CD4-positive, alpha-beta T cell (primary cell): ENCODE measurements at regions not wholly inside any gene's neighbourhood (a gene's known extent, or its start where the extent isn't known, plus 50 kb on each side); places are given as distances from the start of the nearest gene placed in this dataset.

ENCODE experiments used
- ATAC-seq: fragments of 200-7000 bp; cut with Tn5 transposase; one replicate; pipeline ENCODE4 v1.10.0; 2022; ENCODE audit warnings: mild to moderate bottlenecking; ENCODE audit not compliant: poor library complexity
- CTCF ChIA-PET: fragments of 350-600 bp; sonication (Branson Sonifier 250); formaldehyde crosslinking; loops from one replicate; lab custom pipeline; 2021; ENCODE audit warnings: antibody characterized with exemption, inconsistent platforms; lab: Charles Lee
- POLR2A ChIA-PET: fragments of 350-600 bp; sonication (Branson Sonifier 250); formaldehyde crosslinking; loops from one replicate; lab custom pipeline; 2021; ENCODE audit warnings: antibody characterized with exemption, inconsistent platforms; lab: Charles Lee
- DNase-seq, 14 experiments: peaks; one replicate each; pipeline ENCODE4 v3.0.0-alpha.2; 2013 to 2020; ENCODE audit warnings: mixed read lengths in 2 of 14
- H3K27ac ChIP-seq, 2 donors: one replicate each; pipeline versions ENCODE4 v1.5.1 to v1.7.0; 2013; ENCODE audit warnings: low read length in 2 of 2, low read depth in 1 of 2, mild to moderate bottlenecking in 1 of 2
- H3K27me3 ChIP-seq, 2 experiments: 1 replicate in 1 of 2; 2 replicates in 1 of 2; pipeline versions ENCODE4 v1.6.1 to v1.7.0; 2013; ENCODE audit warnings: low read length in 2 of 2, control low read depth in 1 of 2, mild to moderate bottlenecking in 1 of 2, moderate library complexity in 1 of 2; ENCODE audit not compliant: insufficient read depth in 2 of 2, control insufficient read depth in 1 of 2
- H3K36me3 ChIP-seq: one replicate; pipeline ENCODE4 v1.6.1; 2013; ENCODE audit warnings: low read length, control low read depth; ENCODE audit not compliant: insufficient read depth
- H3K4me1 ChIP-seq: one replicate; pipeline ENCODE4 v1.6.1; 2013; ENCODE audit warnings: low read length, control low read depth; ENCODE audit not compliant: insufficient read depth
- H3K4me3 ChIP-seq: one replicate; pipeline ENCODE4 v1.5.1; 2013; ENCODE audit warnings: mild to moderate bottlenecking, low read length, moderate library complexity
- H3K9me3 ChIP-seq, 2 experiments: 1 replicate in 1 of 2; 2 replicates in 1 of 2; pipeline versions ENCODE4 v1.6.1 to v1.7.0; 2013; ENCODE audit warnings: low read length in 2 of 2, mild to moderate bottlenecking in 2 of 2, control low read depth in 1 of 2, moderate library complexity in 1 of 2; ENCODE audit not compliant: control insufficient read depth in 1 of 2, insufficient read depth in 1 of 2
- H3K27ac Mint-ChIP-seq: one replicate; pipeline ENCODE4 v1.8.0; 2020; ENCODE audit warnings: mixed read lengths
- H3K27me3 Mint-ChIP-seq: one replicate; pipeline ENCODE4 v1.8.0; 2021; ENCODE audit warnings: mixed read lengths
- H3K36me3 Mint-ChIP-seq: one replicate; pipeline ENCODE4 v1.8.0; 2021; ENCODE audit warnings: low read depth, mixed read lengths
- H3K4me1 Mint-ChIP-seq: one replicate; pipeline ENCODE4 v1.8.0; 2021; ENCODE audit warnings: low read depth, mixed read lengths
- H3K4me3 Mint-ChIP-seq: one replicate; pipeline ENCODE4 v1.8.0; 2020; ENCODE audit warnings: mild to moderate bottlenecking, mixed read lengths
- H3K9me3 Mint-ChIP-seq: one replicate; pipeline ENCODE4 v1.8.0; 2020; ENCODE audit warnings: mixed read lengths
- intact Hi-C, 2 experiments: fragments of 100-400 bp; cut with DNase I in 1 of 2; cut with micrococcal nuclease in 1 of 2; formaldehyde crosslinking; loops; one replicate each; pipeline versions ENCODE4 v1.15.1 to v1.9.0; 2023 to 2025; cut with DNase I, micrococcal nuclease
- TF ChIP-seq, protein P1 (sequence below): fragments of 200-600 bp; IDR thresholded peaks from one replicate; pipeline ENCODE4 v1.8.0; 2022; ENCODE audit warnings: antibody characterized with exemption, mild to moderate bottlenecking

DNA sequence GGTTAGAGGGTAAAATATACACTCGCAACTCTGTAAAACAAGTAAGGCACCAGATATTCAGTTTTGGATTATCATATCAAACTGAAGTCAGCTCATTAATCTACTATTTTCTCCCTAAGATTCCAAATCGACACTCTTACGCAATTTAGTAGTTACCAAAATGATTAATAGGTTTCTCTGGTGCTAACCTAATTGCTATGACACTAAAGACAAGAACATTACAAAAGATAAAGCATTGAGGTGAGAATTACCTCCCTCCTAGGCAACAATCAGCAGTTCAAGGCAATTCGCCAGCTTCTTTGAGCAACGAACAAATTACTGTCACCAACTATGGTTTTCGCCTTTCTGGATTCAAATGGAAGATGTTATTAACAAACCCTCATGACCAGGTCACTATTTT lies 1305.0 kb downstream of the ROBO2 start:
- no peaks in the 10 kb centered on the region for H3K4me1 Mint-ChIP-seq

DNA sequence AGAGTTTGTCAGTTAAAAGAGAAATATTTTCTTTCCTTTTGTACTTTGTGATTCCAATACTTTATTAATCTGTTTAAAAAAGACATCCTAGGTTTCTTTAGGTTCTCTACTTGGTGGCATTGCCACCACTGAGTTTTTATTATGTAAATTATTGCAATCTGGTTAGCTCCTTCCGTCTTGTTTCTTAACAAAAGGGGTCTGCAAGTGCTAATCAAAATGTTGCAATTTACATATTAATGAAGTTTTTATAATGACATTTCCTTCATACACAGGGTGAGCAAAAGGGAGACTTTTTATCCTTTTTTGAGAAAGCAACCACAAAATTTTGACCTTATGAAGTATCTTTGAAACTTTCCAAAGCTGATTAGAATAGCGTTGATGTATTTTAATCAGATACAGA lies 1307.3 kb downstream of the ROBO2 start:
- H3K27me3 Mint-ChIP-seq: no peaks in the 10 kb centered on the region
- intact Hi-C loops: no loop called here
- TF ChIP-seq, protein P1, sequence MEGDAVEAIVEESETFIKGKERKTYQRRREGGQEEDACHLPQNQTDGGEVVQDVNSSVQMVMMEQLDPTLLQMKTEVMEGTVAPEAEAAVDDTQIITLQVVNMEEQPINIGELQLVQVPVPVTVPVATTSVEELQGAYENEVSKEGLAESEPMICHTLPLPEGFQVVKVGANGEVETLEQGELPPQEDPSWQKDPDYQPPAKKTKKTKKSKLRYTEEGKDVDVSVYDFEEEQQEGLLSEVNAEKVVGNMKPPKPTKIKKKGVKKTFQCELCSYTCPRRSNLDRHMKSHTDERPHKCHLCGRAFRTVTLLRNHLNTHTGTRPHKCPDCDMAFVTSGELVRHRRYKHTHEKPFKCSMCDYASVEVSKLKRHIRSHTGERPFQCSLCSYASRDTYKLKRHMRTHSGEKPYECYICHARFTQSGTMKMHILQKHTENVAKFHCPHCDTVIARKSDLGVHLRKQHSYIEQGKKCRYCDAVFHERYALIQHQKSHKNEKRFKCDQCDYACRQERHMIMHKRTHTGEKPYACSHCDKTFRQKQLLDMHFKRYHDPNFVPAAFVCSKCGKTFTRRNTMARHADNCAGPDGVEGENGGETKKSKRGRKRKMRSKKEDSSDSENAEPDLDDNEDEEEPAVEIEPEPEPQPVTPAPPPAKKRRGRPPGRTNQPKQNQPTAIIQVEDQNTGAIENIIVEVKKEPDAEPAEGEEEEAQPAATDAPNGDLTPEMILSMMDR: no peak

More for the DNA sequence above, 1305.0 kb downstream of the ROBO2 start:
- Histone ChIP-seq H3K36me3 (no peaks in the 10 kb centered on the region), H3K27me3 (no peaks in the 10 kb centered on the region), H3K9me3 (peaks cover 0 to 14% of the 10 kb centered on the region in 2 experiments), H3K27ac (no peak overlapping the region), H3K4me1 (no peaks in the 10 kb centered on the region), H3K4me3 (no peak overlapping the region)
- H3K27me3 Mint-ChIP-seq: no peaks in the 10 kb centered on the region
- TF ChIP-seq, protein P1: no peak
- no peak overlapping the region for H3K4me3 Mint-ChIP-seq
- H3K9me3 Mint-ChIP-seq: peaks cover 17% of the 10 kb centered on the region
- H3K36me3 Mint-ChIP-seq: no peaks in the 10 kb centered on the region
- DNase-seq: no peak
- ChIA-PET CTCF (no interaction called here), POLR2A (no interaction called here)
- no peak overlapping the region for H3K27ac Mint-ChIP-seq
- intact Hi-C loops: no loop called here
- no peak for ATAC-seq

DNA sequence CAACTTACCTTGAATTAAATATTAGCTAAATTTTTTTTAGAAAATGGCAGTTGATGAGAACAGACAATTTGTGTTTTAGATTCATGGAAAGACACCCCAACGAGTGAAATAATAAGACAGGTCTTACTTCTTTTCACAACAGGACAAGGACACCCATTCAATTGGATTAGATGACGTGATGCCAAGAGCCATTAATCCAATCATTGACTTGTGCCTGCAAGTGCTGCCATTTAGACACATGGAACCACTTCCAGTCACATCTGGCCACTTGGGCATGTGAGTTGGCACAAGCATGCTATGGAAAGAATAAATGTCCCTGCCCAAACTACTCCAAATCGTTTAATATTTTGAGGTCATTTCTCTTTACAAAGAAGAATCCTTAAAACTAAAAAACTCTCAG lies 1308.8 kb downstream of the ROBO2 start:
- ChIA-PET CTCF (no interaction called here), POLR2A (no interaction called here)
- DNase-seq (no peak), ATAC-seq (no peak)
- H3K9me3 ChIP-seq: peaks cover 0 to 5% of the 10 kb centered on the region in 2 experiments
- intact Hi-C loops: no loop called here
- Mint-ChIP-seq H3K27me3 (no peaks in the 10 kb centered on the region), H3K27ac (no peak overlapping the region), H3K9me3 (peaks cover 21% of the 10 kb centered on the region), H3K36me3 (no peaks in the 10 kb centered on the region), H3K4me1 (no peaks in the 10 kb centered on the region), H3K4me3 (no peak overlapping the region)
- TF ChIP-seq, protein P1: no peak
- H3K27me3 ChIP-seq: no peaks in the 10 kb centered on the region
- H3K27ac ChIP-seq: no peak overlapping the region
- no peaks in the 10 kb centered on the region for H3K4me1 ChIP-seq
- no peaks in the 10 kb centered on the region for H3K36me3 ChIP-seq
- H3K4me3 ChIP-seq: no peak overlapping the region

More for the DNA sequence above, 1307.3 kb downstream of the ROBO2 start:
- no peaks in the 10 kb centered on the region for H3K27me3 ChIP-seq
- H3K4me1 Mint-ChIP-seq: no peaks in the 10 kb centered on the region
- no peaks in the 10 kb centered on the region for H3K36me3 ChIP-seq
- ChIA-PET POLR2A (no interaction called here), CTCF (no interaction called here)
- H3K36me3 Mint-ChIP-seq: no peaks in the 10 kb centered on the region
- H3K4me3 ChIP-seq: no peak overlapping the region
- H3K4me1 ChIP-seq: no peaks in the 10 kb centered on the region
- peaks cover 0 to 6% of the 10 kb centered on the region in 2 experiments for H3K9me3 ChIP-seq
- ATAC-seq: no peak
- no peak overlapping the region for H3K4me3 Mint-ChIP-seq
- peaks cover 19% of the 10 kb centered on the region for H3K9me3 Mint-ChIP-seq
- no peak overlapping the region for H3K27ac Mint-ChIP-seq
- no peak for DNase-seq
- H3K27ac ChIP-seq: no peak overlapping the region
